Caco-2 (cell line): ENCODE measurements at regions not wholly inside any gene's neighbourhood (a gene's known extent, or its start where the extent isn't known, plus 50 kb on each side); places are given as distances from the start of the nearest gene placed in this dataset.

Experiments
- BruUV-seq: library from RNA; stranded (reverse); fragments of 400-500 nt; replicated peaks from 2 replicates; lab custom pipeline; 2021; lab: Mats Ljungman, UMichigan
- CTCF ChIA-PET: fragments of 300-600 bp; sonication (Branson Sonifier 250); formaldehyde crosslinking; loops from one replicate; lab custom pipeline; 2022; ENCODE audit warnings: antibody characterized with exemption; lab: Charles Lee
- POLR2A ChIA-PET: fragments of 300-600 bp; sonication (Branson Sonifier 250); formaldehyde crosslinking; loops from one replicate; lab custom pipeline; 2022; ENCODE audit warnings: antibody characterized with exemption; lab: Charles Lee
- DNase-seq, 2 experiments: peaks; one replicate each; pipeline versions ENCODE4 v3.0.0 to v3.0.0-alpha.2; 2020 to 2022
- H3K27me3 ChIP-seq: replicated peaks from 2 replicates; pipeline ENCODE4 v1.6.0; 2011; ENCODE audit warnings: low read length; ENCODE audit not compliant: control insufficient read depth, insufficient read depth
- H3K36me3 ChIP-seq: 2 replicates; pipeline ENCODE4 v1.5.1; 2011; ENCODE audit warnings: low read length; ENCODE audit not compliant: control insufficient read depth, insufficient read depth
- H3K4me1 ChIP-seq: fragments of 250-450 bp; sonication (Bioruptor Pico); 2 replicates; pipeline ENCODE4 v1.5.1; 2020; ENCODE audit warnings: mild to moderate bottlenecking
- H3K4me3 ChIP-seq: 2 replicates; pipeline ENCODE4 v1.5.1; 2011; ENCODE audit warnings: low read depth, mild to moderate bottlenecking, control low read depth, low read length
- H3K9me3 ChIP-seq: fragments of 250-450 bp; sonication (Bioruptor Pico); 2 replicates; pipeline ENCODE4 v1.5.1; 2020; ENCODE audit warnings: mild to moderate bottlenecking, moderate library complexity
- H3K27ac Mint-ChIP-seq: one replicate; pipeline ENCODE4 v1.8.0; 2022; ENCODE audit warnings: mixed read lengths; ENCODE audit not compliant: unreplicated experiment
- H3K27me3 Mint-ChIP-seq: one replicate; pipeline ENCODE4 v1.8.0; 2022; ENCODE audit warnings: mixed read lengths; ENCODE audit not compliant: insufficient read depth, unreplicated experiment
- H3K36me3 Mint-ChIP-seq: one replicate; pipeline ENCODE4 v1.8.0; 2022; ENCODE audit warnings: mild to moderate bottlenecking, mixed read lengths; ENCODE audit not compliant: insufficient read depth, unreplicated experiment
- H3K4me1 Mint-ChIP-seq: one replicate; pipeline ENCODE4 v1.8.0; 2022; ENCODE audit warnings: low read depth, mixed read lengths; ENCODE audit not compliant: unreplicated experiment
- H3K4me3 Mint-ChIP-seq: one replicate; pipeline ENCODE4 v1.8.0; 2022; ENCODE audit warnings: mild to moderate bottlenecking, moderate library complexity, mixed read lengths; ENCODE audit not compliant: unreplicated experiment
- H3K9me3 Mint-ChIP-seq: one replicate; pipeline ENCODE4 v1.8.0; 2022; ENCODE audit warnings: mixed read lengths; ENCODE audit not compliant: unreplicated experiment
- intact Hi-C: fragments of 100-400 bp; cut with micrococcal nuclease; formaldehyde crosslinking; loops from one replicate; pipeline ENCODE4 v1.10.0; 2022; ENCODE audit not compliant: unreplicated experiment
- TF ChIP-seq, protein P1 (sequence below), 2 experiments: fragments of 200-600 bp in 1 of 2; IDR thresholded peaks; 1 replicate in 1 of 2; 2 replicates in 1 of 2; pipeline versions ENCODE4 v1.5.1 to v1.8.0; 2011 to 2022; ENCODE audit warnings: antibody characterized with exemption in 1 of 2, control low read depth in 1 of 2, inconsistent platforms in 1 of 2, low read depth in 1 of 2, low read length in 1 of 2, mild to moderate bottlenecking in 1 of 2, moderate library complexity in 1 of 2; ENCODE audit not compliant: insufficient read depth in 1 of 2, severe bottlenecking in 1 of 2, unreplicated experiment in 1 of 2

DNA sequence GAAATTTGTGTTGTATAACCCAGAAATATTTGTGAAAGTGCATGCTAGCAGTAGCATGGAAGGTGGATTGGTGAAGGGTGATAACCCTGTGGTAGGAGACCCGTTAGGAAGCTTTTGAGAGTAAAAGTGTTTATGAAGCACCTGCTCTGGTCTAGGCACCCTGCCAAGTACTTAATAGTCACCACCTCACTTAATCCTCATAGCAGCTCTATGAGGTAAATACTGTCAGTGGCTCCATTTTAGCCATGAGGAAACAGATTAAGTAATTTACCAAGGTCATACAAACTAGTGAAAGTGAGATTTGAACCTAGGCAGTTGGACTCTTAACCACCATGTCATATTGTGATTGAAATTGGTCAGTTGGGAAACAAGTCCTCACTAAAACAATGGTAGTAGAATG, 66.8 kb downstream of the TET3 start:
- Histone ChIP-seq H3K27me3 (no peaks in the 10 kb centered on the region), H3K4me3 (no peak overlapping the region), H3K36me3 (peaks cover 3% of the 10 kb centered on the region; the same call in 1 of the 2 replicates), H3K4me1 (peaks cover 6% of the 10 kb centered on the region; the same call in 1 of the 2 replicates), H3K9me3 (no peaks in the 10 kb centered on the region)
- H3K36me3 Mint-ChIP-seq = peaks cover 32% of the 10 kb centered on the region
- intact Hi-C loops = no loop called here
- peaks cover 16% of the 10 kb centered on the region for H3K4me1 Mint-ChIP-seq
- no peaks in the 10 kb centered on the region for H3K9me3 Mint-ChIP-seq
- no peak overlapping the region for H3K27ac Mint-ChIP-seq
- BruUV-seq = no TSS peak
- TF ChIP-seq, protein P1, sequence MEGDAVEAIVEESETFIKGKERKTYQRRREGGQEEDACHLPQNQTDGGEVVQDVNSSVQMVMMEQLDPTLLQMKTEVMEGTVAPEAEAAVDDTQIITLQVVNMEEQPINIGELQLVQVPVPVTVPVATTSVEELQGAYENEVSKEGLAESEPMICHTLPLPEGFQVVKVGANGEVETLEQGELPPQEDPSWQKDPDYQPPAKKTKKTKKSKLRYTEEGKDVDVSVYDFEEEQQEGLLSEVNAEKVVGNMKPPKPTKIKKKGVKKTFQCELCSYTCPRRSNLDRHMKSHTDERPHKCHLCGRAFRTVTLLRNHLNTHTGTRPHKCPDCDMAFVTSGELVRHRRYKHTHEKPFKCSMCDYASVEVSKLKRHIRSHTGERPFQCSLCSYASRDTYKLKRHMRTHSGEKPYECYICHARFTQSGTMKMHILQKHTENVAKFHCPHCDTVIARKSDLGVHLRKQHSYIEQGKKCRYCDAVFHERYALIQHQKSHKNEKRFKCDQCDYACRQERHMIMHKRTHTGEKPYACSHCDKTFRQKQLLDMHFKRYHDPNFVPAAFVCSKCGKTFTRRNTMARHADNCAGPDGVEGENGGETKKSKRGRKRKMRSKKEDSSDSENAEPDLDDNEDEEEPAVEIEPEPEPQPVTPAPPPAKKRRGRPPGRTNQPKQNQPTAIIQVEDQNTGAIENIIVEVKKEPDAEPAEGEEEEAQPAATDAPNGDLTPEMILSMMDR (IDR thresholded peaks at IDR 0.05; ENCODE audit: insufficient read depth in 1 of 2, low read depth in 1 of 2, low read length in 1 of 2, severe bottlenecking in 1 of 2, unreplicated experiment in 1 of 2) = no peak
- no peak for DNase-seq
- ChIA-PET CTCF (no interaction called here), POLR2A (no interaction called here)
- H3K4me3 Mint-ChIP-seq = no peak overlapping the region
- no peaks in the 10 kb centered on the region for H3K27me3 Mint-ChIP-seq

DNA sequence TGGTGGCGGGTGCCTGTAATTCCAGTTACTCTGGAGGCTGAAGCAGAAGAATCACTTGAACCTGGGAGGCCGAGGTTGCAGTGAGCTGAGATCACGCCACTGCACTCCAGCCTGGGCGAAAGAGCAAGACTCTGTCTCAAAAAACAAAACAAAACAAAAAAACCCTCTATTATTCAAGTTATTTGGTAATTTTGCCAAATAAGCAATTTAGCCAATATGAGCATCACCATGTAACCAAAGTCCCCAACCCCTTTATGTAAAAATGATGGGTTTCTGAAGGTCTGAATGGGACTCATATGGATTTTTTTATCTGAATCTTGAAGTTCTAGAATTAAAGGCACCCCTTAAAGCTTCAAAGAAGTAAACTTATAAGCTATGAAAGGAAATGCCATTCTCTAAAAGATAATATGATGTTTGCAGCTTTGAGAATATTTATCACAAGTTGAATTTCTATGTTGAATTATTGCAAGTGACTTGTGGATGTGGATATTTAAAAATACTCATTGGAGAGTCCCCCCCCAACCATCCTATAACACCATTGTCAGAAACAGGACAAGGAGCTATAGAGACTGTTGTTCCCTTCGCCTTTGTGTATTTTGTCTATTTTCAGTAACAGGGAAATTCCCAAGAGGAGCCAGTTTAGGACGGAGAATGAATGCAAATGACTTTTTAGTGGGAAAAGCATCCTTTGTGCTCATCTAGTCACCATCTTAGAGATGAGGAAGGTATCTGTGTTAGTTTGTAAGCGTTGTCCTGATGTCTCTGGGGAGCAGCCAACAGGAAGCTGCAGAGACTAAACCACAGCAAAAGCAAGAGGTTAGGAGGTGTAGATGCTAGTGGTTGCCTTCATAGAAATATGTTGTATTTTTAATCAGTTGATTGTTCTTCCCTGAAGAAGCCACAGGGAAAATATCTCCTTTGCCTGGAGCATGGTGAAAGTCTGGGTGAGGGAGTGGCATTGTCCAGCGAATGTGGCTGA, 68.3 kb downstream of the TET3 start:
- no peak overlapping the region for H3K27ac Mint-ChIP-seq
- CTCF ChIA-PET = no interaction called here
- POLR2A ChIA-PET = no interaction called here

DNA sequence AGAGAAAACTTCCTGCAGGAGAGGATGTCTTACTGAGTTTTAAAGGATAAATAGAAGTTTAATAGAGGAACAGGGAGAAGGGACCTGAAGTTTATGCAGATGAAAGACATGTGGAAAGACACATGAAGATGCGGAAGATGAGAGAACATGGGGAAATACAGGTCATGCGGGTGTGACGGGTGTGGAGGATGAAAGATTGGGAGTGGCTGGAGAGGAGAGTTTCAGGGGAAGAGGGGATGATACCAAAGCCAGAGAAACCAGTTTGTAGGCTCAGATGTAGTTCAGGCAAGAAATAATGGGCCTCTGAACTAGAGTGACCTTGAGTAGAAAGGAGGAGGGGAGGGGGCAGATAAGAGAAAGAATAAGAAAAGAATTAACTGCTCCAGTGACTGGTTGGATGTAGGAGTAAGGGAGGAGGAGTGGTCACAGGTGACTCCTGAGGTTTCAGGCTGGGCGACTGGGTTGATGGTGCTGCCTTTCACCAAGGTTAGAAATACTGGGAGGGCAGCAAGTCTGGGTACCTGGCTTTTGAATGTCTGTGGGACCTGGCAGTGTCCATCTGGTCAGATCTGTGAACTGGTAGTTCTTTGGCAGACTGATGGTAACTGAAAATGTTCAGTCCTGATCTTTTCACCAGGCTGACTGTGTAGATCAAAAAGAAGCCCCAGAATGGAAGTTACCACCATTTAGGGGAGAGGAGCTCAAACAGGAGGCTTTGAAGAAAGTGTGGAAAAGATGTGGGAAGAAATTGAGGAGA, 69.4 kb downstream of the TET3 start:
- ChIA-PET CTCF (no interaction called here), POLR2A (no interaction called here)
- DNase-seq = peak in 1 of 2 experiments; percentile 29
- Histone ChIP-seq H3K4me1 (peaks cover 6% of the 10 kb centered on the region; the same call in 1 of the 2 replicates), H3K27me3 (no peaks in the 10 kb centered on the region), H3K9me3 (no peaks in the 10 kb centered on the region), H3K36me3 (no peaks in the 10 kb centered on the region), H3K4me3 (no peak overlapping the region)
- Mint-ChIP-seq H3K4me3 (no peak overlapping the region), H3K36me3 (peaks cover 25% of the 10 kb centered on the region), H3K4me1 (peaks cover 16% of the 10 kb centered on the region), H3K27me3 (no peaks in the 10 kb centered on the region), H3K9me3 (no peaks in the 10 kb centered on the region), H3K27ac (no peak overlapping the region)
- BruUV-seq = no TSS peak
- intact Hi-C loops = no loop called here
- TF ChIP-seq, protein P1 (IDR thresholded peaks at IDR 0.05; ENCODE audit: insufficient read depth in 1 of 2, low read depth in 1 of 2, low read length in 1 of 2, severe bottlenecking in 1 of 2, unreplicated experiment in 1 of 2) = no peak

More for the DNA sequence above, 68.3 kb downstream of the TET3 start:
- Mint-ChIP-seq H3K4me1 (peaks cover 16% of the 10 kb centered on the region), H3K4me3 (no peak overlapping the region), H3K27me3 (no peaks in the 10 kb centered on the region), H3K9me3 (no peaks in the 10 kb centered on the region), H3K36me3 (peaks cover 30% of the 10 kb centered on the region)
- BruUV-seq = no TSS peak
- intact Hi-C loops = no loop called here
- Histone ChIP-seq H3K4me3 (no peak overlapping the region), H3K27me3 (no peaks in the 10 kb centered on the region), H3K36me3 (peaks cover 3% of the 10 kb centered on the region; the same call in 1 of the 2 replicates), H3K4me1 (peaks cover 6% of the 10 kb centered on the region; the same call in 1 of the 2 replicates), H3K9me3 (no peaks in the 10 kb centered on the region)
- DNase-seq = no peak
- TF ChIP-seq, protein P1 (IDR thresholded peaks at IDR 0.05; ENCODE audit: insufficient read depth in 1 of 2, low read depth in 1 of 2, low read length in 1 of 2, severe bottlenecking in 1 of 2, unreplicated experiment in 1 of 2) = no peak
